Activated CD8-positive, alpha-beta memory T cell treated with anti-CD3 and anti-CD28 coated beads, Interleukin-2, amount 50 U/mL, for 48 hours (primary cell): ENCODE measurements at regions not wholly inside any gene's neighbourhood (a gene's known extent, or its start where the extent isn't known, plus 50 kb on each side); places are given as distances from the start of the nearest gene placed in this dataset.
"Not testable (repeated sequence)": the region's sequence is repeated elsewhere in the genome, so short reads cannot be mapped to it uniquely, and the experiment has no call there.

Experiments
- DNase-seq: peaks from one replicate; pipeline ENCODE4 v3.0.0-alpha.2; 2020

GRCh38 chr21:41584603-41585176, 76.7 kb upstream of the TMPRSS2 start:
- peak; percentile 13 for DNase-seq

- DNase-seq = peak; percentile 36
These were observed 75.4 kb upstream of the TMPRSS2 start for GRCh38 chr21:41583274-41583790.

- peak; percentile 12 for DNase-seq
These were observed 74.9 kb upstream of the TMPRSS2 start for GRCh38 chr21:41582866-41583265.

DNA sequence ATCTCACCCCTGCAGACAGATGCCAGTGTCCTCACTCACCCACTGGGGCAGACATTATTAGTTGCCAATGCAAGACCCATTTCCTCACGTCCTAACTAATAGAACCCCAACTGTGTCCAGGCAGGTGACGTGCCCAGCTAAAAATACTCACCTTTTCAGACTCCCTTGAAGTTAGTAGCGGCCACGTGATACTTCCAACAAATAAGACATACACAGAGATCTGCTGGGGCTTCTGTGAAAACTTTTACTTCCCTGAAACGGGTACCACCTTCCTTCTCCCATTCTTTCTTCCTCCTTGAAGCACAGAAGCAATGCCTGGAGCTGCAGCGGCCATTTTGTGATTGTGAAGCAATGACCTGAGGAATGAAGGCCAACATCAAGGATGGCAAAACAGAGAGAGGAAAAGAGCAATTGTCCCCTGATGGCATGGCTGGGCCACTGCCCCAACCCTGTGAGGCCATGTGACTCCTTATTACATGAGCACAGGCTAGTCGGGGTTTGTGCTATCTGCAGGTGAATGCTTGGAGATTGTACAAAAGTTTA, 74.4 kb upstream of the TMPRSS2 start:
- DNase-seq = peak; percentile 12

- peak; percentile 22 for DNase-seq
These were observed 73.8 kb upstream of the TMPRSS2 start for GRCh38 chr21:41581592-41582228.

DNA sequence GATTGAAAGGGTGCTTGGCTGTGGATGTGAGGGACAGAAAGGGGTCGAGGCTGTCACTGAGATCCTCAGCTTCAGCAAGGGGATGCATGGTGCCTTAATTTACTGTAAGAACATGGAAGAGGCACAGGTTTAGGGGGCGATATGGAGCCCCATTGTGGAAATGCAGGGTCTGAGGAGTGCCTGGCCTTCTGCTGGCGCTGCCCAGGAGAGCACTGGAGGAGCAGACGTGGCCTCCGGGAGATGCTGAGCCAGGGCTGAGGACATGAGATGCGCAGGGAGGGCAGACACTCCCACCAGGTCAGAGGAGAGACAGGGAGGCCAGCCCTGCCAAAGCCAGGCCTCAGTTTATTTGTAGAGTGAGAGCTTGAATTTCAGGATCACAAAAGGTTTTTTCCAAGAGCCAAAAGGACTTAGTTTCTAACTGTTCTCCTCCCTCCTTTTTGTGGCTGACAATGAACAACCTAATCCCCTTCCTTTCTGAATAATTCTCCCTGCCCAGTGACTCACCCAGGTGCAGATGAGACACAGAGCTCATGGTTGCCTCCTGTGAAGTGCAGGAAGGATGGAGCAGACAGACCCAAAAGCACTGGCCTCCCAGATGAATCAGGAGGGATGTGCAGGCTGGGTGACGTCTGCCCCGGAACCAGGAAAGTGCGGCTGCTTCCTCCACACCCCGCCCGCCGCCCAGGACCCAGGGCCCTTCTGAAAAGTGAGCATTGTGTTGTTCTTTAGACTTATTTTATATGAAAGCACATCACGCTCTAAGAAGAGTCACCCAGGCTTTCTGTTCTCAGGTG, 73.0 kb upstream of the TMPRSS2 start:
- DNase-seq = peak; percentile 12

DNA sequence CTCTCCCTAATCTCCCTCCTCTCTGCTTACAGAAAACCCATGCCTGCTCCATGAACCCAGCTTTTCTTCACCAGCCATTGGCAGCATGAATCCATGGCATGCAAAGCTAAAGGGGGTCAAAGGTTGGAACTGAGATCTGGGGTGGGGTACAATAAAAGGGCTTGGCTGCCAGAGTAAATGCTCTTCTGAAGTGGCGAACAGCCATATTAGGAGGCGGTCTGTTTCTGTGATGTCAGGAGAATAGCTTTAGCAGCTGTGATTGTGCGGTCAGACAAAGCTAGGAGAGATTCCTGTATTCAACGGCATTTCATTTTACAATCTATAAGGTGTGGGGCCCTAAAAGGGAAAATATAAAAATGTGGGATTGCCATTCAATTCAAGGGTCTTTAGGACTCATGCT, 71.7 kb upstream of the TMPRSS2 start:
- no peak for DNase-seq

DNA sequence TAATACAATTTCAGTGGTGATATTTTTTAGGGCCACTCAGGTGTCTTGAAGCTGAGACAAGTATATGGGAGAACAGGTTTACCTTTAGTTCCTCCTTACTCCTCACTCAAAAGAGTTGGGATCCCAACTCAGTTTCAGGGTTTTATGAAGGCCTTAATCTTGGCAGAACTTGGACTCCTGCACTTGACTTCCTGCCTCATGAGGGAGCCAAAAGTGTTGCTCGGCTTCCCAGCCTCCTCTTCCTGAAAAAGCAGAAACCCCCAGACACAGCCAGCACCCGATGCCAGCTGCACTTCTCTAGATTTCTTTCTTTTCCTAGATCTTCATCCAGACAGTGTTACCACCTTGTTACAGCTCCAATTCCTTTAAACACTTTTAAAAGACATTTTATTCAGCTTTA, 70.8 kb upstream of the TMPRSS2 start:
- no peak for DNase-seq

- DNase-seq = no peak
These were observed 70.1 kb upstream of the TMPRSS2 start for GRCh38 chr21:41578083-41578482.

GRCh38 chr21:41576013-41576615, 68.2 kb upstream of the TMPRSS2 start:
- no peak for DNase-seq

GRCh38 chr21:41573902-41574690, 66.1 kb upstream of the TMPRSS2 start:
- no peak for DNase-seq

DNA sequence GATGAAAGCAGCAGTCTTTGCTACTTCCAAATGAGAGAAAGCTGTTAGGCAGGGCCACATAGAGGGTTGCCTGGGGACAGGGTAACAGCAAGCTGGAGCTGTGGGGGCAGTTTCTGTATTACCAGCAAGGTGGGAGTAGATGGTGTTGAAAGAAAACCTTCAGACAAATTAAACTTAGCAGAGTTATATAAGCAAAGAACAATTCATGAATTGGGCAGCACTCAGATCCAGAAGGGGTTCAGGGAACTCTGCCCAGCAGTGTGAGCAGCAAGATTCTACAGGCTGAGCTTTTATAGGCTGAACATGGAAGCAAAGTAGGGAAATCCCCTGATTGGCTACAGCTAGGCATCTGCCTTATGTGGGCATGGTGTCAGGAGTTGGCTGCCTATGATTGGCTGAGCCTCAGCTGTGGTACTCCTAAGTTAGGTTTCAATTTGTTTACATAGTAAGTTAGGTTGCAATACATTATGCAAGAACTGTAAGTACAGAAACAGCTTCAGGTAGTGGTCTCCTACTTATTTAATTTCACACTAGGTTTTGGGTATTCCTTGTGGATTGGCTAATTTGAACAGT, 64.1 kb upstream of the TMPRSS2 start:
- no peak for DNase-seq

DNA sequence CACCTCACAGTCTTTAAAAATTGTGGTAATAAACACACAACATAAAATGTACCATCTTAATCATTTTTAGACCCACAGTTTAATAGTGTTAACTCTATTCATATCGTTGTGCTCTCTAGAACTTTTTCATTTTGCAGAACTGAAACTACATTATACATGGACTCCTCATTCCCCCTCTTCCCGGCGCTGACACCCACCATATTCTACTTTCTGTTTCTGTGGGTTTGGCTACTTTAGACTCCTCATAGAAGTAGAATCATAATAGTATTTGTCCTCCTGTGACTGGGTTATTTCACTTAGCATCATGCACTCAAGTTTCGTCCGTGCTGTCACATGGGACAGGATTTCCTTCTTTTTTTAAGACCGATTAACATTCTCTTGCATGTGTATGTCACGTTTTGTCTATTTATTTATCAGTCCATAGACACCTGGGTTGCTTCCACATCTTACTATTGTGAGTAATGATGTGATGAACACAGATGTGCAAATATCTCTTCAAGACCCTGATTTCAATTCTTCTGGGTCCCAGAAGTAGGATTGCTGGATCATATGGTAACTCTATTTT, 62.9 kb upstream of the TMPRSS2 start:
- DNase-seq = no peak

DNA sequence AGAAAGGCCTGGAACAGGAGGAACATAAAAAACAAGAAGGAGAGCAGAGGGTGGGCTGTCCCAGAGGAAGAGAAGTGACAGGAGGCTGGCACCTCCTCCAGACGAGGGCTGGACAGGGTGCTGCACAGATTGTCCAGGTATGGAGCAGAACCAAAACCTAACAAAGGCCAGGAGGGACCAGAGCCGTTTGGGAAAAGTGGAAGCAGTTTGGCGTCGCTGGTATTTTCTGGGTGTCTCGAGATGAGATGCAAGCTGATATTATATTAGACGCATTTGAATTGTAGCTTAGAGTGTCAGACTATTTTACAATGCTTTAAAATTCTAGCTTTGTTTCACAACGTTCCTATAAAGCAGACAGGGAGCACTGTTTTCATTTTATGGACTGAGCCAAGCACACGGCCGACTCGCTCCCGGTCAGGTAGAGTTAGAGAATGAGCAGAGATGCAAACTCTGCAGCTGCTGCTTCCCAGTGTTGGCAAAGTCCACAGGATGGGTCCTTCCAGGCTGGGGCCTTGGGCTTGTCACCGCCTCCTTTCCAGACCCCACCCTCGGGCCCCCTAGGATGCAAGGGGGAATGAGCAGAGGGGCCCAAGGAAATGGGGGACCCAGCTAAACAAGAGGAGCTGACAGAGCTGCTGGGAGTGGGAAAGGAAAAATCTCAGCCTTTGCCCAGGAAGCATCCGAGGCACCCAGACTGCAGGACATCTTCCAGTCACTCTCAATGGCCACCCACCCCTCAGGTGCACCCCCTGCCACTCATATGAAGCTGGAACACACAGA, 60.8 kb upstream of the TMPRSS2 start:
- no peak for DNase-seq

- DNase-seq = no peak
These were observed 60.0 kb upstream of the TMPRSS2 start for GRCh38 chr21:41567901-41568510.

- DNase-seq = not testable (repeated sequence)
These were observed 59.3 kb upstream of the TMPRSS2 start for GRCh38 chr21:41567237-41567636.

- DNase-seq = no peak
These were observed 58.6 kb upstream of the TMPRSS2 start for GRCh38 chr21:41566500-41567014.

- no peak for DNase-seq
These were observed 57.6 kb upstream of the TMPRSS2 start for GRCh38 chr21:41565550-41565949.

DNA sequence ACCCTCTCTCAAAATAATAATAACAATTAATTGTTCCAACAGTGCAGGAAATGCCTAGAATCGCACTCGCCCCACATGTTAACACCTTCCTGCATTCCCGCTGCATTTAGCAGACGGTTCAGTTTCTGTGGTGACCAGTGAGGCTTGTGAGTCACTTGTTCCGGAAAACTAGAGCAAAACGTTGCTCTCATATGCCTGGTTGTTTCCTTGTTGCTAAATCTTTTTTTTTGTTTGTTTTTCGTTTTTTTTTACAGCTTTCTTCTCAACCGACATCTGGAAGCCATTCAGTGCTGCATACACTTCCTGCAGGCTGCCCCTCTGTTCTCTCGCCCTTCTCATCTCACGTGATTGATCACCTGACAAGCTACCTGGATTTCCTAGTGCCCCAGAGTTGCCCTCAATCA, 56.9 kb upstream of the TMPRSS2 start:
- DNase-seq = no peak
